ENCODE measurements at regions not wholly inside any gene's neighbourhood (a gene's known extent, or its start where the extent isn't known, plus 50 kb on each side); places are given as distances from the start of the nearest gene placed in this dataset.

GRCh38 chr18:28359176-28359575 lies 182.2 kb upstream of the CDH2 start:
- intact Hi-C loops (cut with DNase I; ENCODE audit: low total_unique reads): no loop called here
- H3K27me3 ChIP-seq: no peaks in the 10 kb centered on the region
- H3K9me3 ChIP-seq: no peaks in the 10 kb centered on the region
- no peak overlapping the region for H3K27ac ChIP-seq
- H3K4me3 ChIP-seq: no peak overlapping the region
- H3K36me3 ChIP-seq: no peaks in the 10 kb centered on the region
- no peaks in the 10 kb centered on the region for H3K4me1 ChIP-seq
- DNase-seq: no peak
- no peak for TF ChIP-seq CTCF (IDR thresholded peaks at IDR 0.05)

GRCh38 chr18:28357766-28358401 lies 181.0 kb upstream of the CDH2 start:
- H3K27ac ChIP-seq: no peak overlapping the region
- no peaks in the 10 kb centered on the region for H3K9me3 ChIP-seq
- TF ChIP-seq CTCF (IDR thresholded peaks at IDR 0.05): no peak
- no peak overlapping the region for H3K4me3 ChIP-seq
- H3K27me3 ChIP-seq: no peaks in the 10 kb centered on the region
- intact Hi-C loops (cut with DNase I; ENCODE audit: low total_unique reads): no loop called here
- H3K36me3 ChIP-seq: no peaks in the 10 kb centered on the region
- no peaks in the 10 kb centered on the region for H3K4me1 ChIP-seq
- no peak for DNase-seq

GRCh38 chr18:28350821-28351220 lies 173.9 kb upstream of the CDH2 start:
- intact Hi-C loops (cut with DNase I; ENCODE audit: low total_unique reads): no loop called here
- no peak overlapping the region for H3K27ac ChIP-seq
- no peak for DNase-seq
- no peaks in the 10 kb centered on the region for H3K9me3 ChIP-seq
- H3K36me3 ChIP-seq: no peaks in the 10 kb centered on the region
- no peak for TF ChIP-seq CTCF (IDR thresholded peaks at IDR 0.05)
- H3K27me3 ChIP-seq: no peaks in the 10 kb centered on the region
- H3K4me1 ChIP-seq: no peaks in the 10 kb centered on the region
- H3K4me3 ChIP-seq: no peak overlapping the region

GRCh38 chr18:28342231-28342630 lies 165.3 kb upstream of the CDH2 start:
- Histone ChIP-seq H3K4me3 (no peak overlapping the region), H3K27me3 (no peaks in the 10 kb centered on the region), H3K36me3 (no peaks in the 10 kb centered on the region), H3K27ac (no peak overlapping the region), H3K4me1 (no peaks in the 10 kb centered on the region), H3K9me3 (no peaks in the 10 kb centered on the region)
- intact Hi-C loops (cut with DNase I; ENCODE audit: low total_unique reads): no loop called here
- TF ChIP-seq CTCF (IDR thresholded peaks at IDR 0.05): no peak
- DNase-seq: no peak

- intact Hi-C loops (cut with DNase I; ENCODE audit: low total_unique reads): no loop called here
- Histone ChIP-seq H3K4me3 (no peak overlapping the region), H3K27me3 (no peaks in the 10 kb centered on the region), H3K36me3 (no peaks in the 10 kb centered on the region), H3K9me3 (no peaks in the 10 kb centered on the region), H3K4me1 (no peaks in the 10 kb centered on the region), H3K27ac (no peak overlapping the region)
- TF ChIP-seq CTCF (IDR thresholded peaks at IDR 0.05): no peak
- no peak for DNase-seq
Measured at GRCh38 chr18:28338316-28338715, 161.4 kb upstream of the CDH2 start.

- DNase-seq: no peak
- no peaks in the 10 kb centered on the region for H3K9me3 ChIP-seq
- no peak overlapping the region for H3K27ac ChIP-seq
- intact Hi-C loops (cut with DNase I; ENCODE audit: low total_unique reads): no loop called here
- no peak overlapping the region for H3K4me3 ChIP-seq
- TF ChIP-seq CTCF (IDR thresholded peaks at IDR 0.05): no peak
- no peaks in the 10 kb centered on the region for H3K27me3 ChIP-seq
- no peaks in the 10 kb centered on the region for H3K36me3 ChIP-seq
- no peaks in the 10 kb centered on the region for H3K4me1 ChIP-seq
Measured at GRCh38 chr18:28334516-28334915, 157.6 kb upstream of the CDH2 start.

Measured in tibial artery (tissue), 4 donors.